ENCODE measurements at regions not wholly inside any gene's neighbourhood (a gene's known extent, or its start where the extent isn't known, plus 50 kb on each side); places are given as distances from the start of the nearest gene placed in this dataset.

GRCh38 chr4:104896660-104897645 lies 249.7 kb upstream of the TET2 start:
- WGBS, 2 donors (ENCODE audit: low coverage in 1 of 2): 31 to 45% methylated on average over 2 of the region's 2 CpGs

DNA sequence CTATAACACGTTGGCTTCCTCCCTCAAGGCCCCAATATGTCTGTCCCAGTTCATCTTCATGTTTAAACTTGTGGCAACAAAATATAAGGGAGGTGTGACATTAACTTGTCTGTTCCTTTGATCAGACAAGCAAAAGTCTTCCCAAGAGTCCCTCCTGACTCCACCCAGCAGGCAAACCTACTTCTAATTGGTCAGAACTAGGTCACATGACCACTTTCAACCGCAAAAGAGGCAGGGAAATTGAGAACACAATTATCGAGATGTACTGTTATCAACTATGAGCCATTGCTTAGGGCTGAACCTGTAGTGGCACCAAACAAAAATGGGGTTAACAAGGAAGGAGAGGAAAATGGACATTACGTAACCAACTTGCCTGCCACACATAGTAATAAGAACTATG lies 246.8 kb upstream of the TET2 start:
- Histone ChIP-seq H3K36me3 (no peaks in the 10 kb centered on the region), H3K4me1 (peaks cover 0 to 7% (median 0%) of the 10 kb centered on the region in 3 donors), H3K27me3 (no peaks in the 10 kb centered on the region), H3K4me3 (no peak overlapping the region), H3K27ac (no peak overlapping the region), H3K9me3 (no peaks in the 10 kb centered on the region)
- ATAC-seq: no peak
- 82 to 96% methylated on average over 4 of the region's 4 CpGs for WGBS, 2 donors (ENCODE audit: low coverage in 1 of 2)
- TF ChIP-seq, protein P1, sequence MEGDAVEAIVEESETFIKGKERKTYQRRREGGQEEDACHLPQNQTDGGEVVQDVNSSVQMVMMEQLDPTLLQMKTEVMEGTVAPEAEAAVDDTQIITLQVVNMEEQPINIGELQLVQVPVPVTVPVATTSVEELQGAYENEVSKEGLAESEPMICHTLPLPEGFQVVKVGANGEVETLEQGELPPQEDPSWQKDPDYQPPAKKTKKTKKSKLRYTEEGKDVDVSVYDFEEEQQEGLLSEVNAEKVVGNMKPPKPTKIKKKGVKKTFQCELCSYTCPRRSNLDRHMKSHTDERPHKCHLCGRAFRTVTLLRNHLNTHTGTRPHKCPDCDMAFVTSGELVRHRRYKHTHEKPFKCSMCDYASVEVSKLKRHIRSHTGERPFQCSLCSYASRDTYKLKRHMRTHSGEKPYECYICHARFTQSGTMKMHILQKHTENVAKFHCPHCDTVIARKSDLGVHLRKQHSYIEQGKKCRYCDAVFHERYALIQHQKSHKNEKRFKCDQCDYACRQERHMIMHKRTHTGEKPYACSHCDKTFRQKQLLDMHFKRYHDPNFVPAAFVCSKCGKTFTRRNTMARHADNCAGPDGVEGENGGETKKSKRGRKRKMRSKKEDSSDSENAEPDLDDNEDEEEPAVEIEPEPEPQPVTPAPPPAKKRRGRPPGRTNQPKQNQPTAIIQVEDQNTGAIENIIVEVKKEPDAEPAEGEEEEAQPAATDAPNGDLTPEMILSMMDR (IDR thresholded peaks at IDR 0.05): no peak
- TF ChIP-seq POLR2A (IDR thresholded peaks at IDR 0.05) (no peak), EP300 (IDR thresholded peaks at IDR 0.05) (no peak), POLR2AphosphoS5 (IDR thresholded peaks at IDR 0.05) (no peak)

More at GRCh38 chr4:104896660-104897645, 249.7 kb upstream of the TET2 start:
- Histone ChIP-seq H3K4me1 (peaks cover 0 to 7% (median 0%) of the 10 kb centered on the region in 3 donors), H3K36me3 (no peaks in the 10 kb centered on the region), H3K9me3 (no peaks in the 10 kb centered on the region), H3K27me3 (no peaks in the 10 kb centered on the region), H3K4me3 (no peak overlapping the region), H3K27ac (no peak overlapping the region)
- ATAC-seq: no peak
- no peak for TF ChIP-seq POLR2A (IDR thresholded peaks at IDR 0.05)
- no peak for TF ChIP-seq EP300 (IDR thresholded peaks at IDR 0.05)
- TF ChIP-seq POLR2AphosphoS5 (IDR thresholded peaks at IDR 0.05): no peak
- TF ChIP-seq, protein P1 (IDR thresholded peaks at IDR 0.05): no peak

GRCh38 chr4:104901438-104901837 lies 245.2 kb upstream of the TET2 start:
- no peaks in the 10 kb centered on the region for H3K36me3 ChIP-seq
- H3K27me3 ChIP-seq: no peaks in the 10 kb centered on the region
- H3K4me1 ChIP-seq: peaks cover 0 to 11% (median 0%) of the 10 kb centered on the region in 3 donors
- TF ChIP-seq, protein P1 (IDR thresholded peaks at IDR 0.05): no peak
- TF ChIP-seq EP300 (IDR thresholded peaks at IDR 0.05) (no peak), POLR2AphosphoS5 (IDR thresholded peaks at IDR 0.05) (no peak), POLR2A (IDR thresholded peaks at IDR 0.05) (no peak)
- no peak overlapping the region for H3K27ac ChIP-seq
- WGBS, 2 donors (ENCODE audit: low coverage in 1 of 2): 9 to 14% methylated on average over 2 to 3 of the region's 3 CpGs
- H3K4me3 ChIP-seq: no peak overlapping the region
- H3K9me3 ChIP-seq: no peaks in the 10 kb centered on the region
- no peak for ATAC-seq

DNA sequence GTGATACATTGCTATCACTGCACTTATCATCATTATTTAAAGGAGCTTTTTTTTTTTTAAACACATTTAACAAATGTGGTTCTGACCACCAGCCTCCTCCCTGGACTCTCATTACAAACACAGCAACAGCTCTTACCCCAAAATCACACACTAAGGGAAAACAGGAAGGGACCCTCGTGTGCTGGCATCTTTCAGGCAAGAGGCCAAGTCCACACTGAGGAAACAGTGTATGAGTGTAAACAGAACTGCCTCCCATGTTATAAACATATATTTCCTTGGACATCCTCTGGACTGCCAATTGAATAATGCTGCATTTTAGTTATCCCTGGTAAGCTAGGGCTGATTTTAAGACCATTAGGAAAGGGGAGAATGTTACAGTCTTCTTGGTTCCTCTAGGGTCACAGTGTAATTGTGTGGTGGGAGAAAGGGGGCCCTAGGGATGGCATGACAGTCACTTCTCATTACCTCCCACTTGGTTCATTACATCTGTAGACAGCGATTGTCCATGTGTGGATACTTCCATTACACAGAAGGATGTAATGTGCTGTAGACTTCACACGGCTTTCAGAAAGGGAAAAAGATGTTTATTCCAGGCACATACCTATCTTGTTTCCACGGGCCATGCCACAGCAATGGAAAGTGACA lies 244.6 kb upstream of the TET2 start:
- TF ChIP-seq POLR2AphosphoS5 (IDR thresholded peaks at IDR 0.05) (no peak), EP300 (IDR thresholded peaks at IDR 0.05) (no peak), POLR2A (IDR thresholded peaks at IDR 0.05) (no peak)
- TF ChIP-seq, protein P1 (IDR thresholded peaks at IDR 0.05): no peak
- H3K4me1 ChIP-seq: peaks cover 0 to 11% (median 0%) of the 10 kb centered on the region in 3 donors
- H3K4me3 ChIP-seq: no peak overlapping the region
- no peak for ATAC-seq
- no peaks in the 10 kb centered on the region for H3K9me3 ChIP-seq
- H3K27me3 ChIP-seq: no peaks in the 10 kb centered on the region
- WGBS, 2 donors (ENCODE audit: low coverage in 1 of 2): 33% methylated on average over 2 to 3 of the region's 4 CpGs
- no peaks in the 10 kb centered on the region for H3K36me3 ChIP-seq
- H3K27ac ChIP-seq: no peak overlapping the region
